ENCODE measurements at regions not wholly inside any gene's neighbourhood (a gene's known extent, or its start where the extent isn't known, plus 50 kb on each side); places are given as distances from the start of the nearest gene placed in this dataset.
"Not testable (repeated sequence)": the region's sequence is repeated elsewhere in the genome, so short reads cannot be mapped to it uniquely, and the experiment has no call there.

GRCh38 chr4:75302648-75303047 is 211.6 kb downstream of the RCHY1 start:
- Histone ChIP-seq H3K27me3 (ENCODE audit: control insufficient read depth in 3 of 3, insufficient read depth in 3 of 3, low read length in 3 of 3) (peaks cover 0 to 2% (median 0%) of the 10 kb centered on the region in 3 donors), H3K36me3 (ENCODE audit: control insufficient read depth in 3 of 3, insufficient read depth in 3 of 3, low read length in 3 of 3) (no peaks in the 10 kb centered on the region), H3K9me3 (ENCODE audit: control insufficient read depth in 3 of 3, low read length in 3 of 3) (no peaks in the 10 kb centered on the region), H3K9ac (ENCODE audit: low read depth in 1 of 3, low read length in 3 of 3) (no peak overlapping the region), H3K4me1 (ENCODE audit: control insufficient read depth in 3 of 3, insufficient read depth in 3 of 3, low read length in 3 of 3) (no peaks in the 10 kb centered on the region), H3K27ac (ENCODE audit: low read depth, low read length) (no peak overlapping the region), H3K4me3 (ENCODE audit: low read length in 3 of 3) (no peak overlapping the region)

GRCh38 chr4:75289914-75290582 is 224.2 kb downstream of the RCHY1 start:
- Histone ChIP-seq H3K27me3 (ENCODE audit: control insufficient read depth in 3 of 3, insufficient read depth in 3 of 3, low read length in 3 of 3) (no peaks in the 10 kb centered on the region), H3K4me3 (ENCODE audit: low read length in 3 of 3) (no peak overlapping the region), H3K36me3 (ENCODE audit: control insufficient read depth in 3 of 3, insufficient read depth in 3 of 3, low read length in 3 of 3) (no peaks in the 10 kb centered on the region), H3K9me3 (ENCODE audit: control insufficient read depth in 3 of 3, low read length in 3 of 3) (no peaks in the 10 kb centered on the region), H3K4me1 (ENCODE audit: control insufficient read depth in 3 of 3, insufficient read depth in 3 of 3, low read length in 3 of 3) (no peaks in the 10 kb centered on the region), H3K9ac (ENCODE audit: low read depth in 1 of 3, low read length in 3 of 3) (no peak overlapping the region), H3K27ac (ENCODE audit: low read depth, low read length) (no peak overlapping the region)

- Histone ChIP-seq H3K9me3 (ENCODE audit: control insufficient read depth in 3 of 3, low read length in 3 of 3) (no peaks in the 10 kb centered on the region), H3K36me3 (ENCODE audit: control insufficient read depth in 3 of 3, insufficient read depth in 3 of 3, low read length in 3 of 3) (no peaks in the 10 kb centered on the region), H3K9ac (ENCODE audit: low read depth in 1 of 3, low read length in 3 of 3) (no peak overlapping the region), H3K27ac (ENCODE audit: low read depth, low read length) (no peak overlapping the region), H3K4me3 (ENCODE audit: low read length in 3 of 3) (no peak overlapping the region), H3K27me3 (ENCODE audit: control insufficient read depth in 3 of 3, insufficient read depth in 3 of 3, low read length in 3 of 3) (no peaks in the 10 kb centered on the region), H3K4me1 (ENCODE audit: control insufficient read depth in 3 of 3, insufficient read depth in 3 of 3, low read length in 3 of 3) (no peaks in the 10 kb centered on the region)
Measured at GRCh38 chr4:75287738-75288517, 226.3 kb downstream of the RCHY1 start.

- H3K9ac ChIP-seq (ENCODE audit: low read depth in 1 of 3, low read length in 3 of 3), result no peak overlapping the region
- no peaks in the 10 kb centered on the region for H3K27me3 ChIP-seq (ENCODE audit: control insufficient read depth in 3 of 3, insufficient read depth in 3 of 3, low read length in 3 of 3)
- no peaks in the 10 kb centered on the region for H3K36me3 ChIP-seq (ENCODE audit: control insufficient read depth in 3 of 3, insufficient read depth in 3 of 3, low read length in 3 of 3)
- no peak overlapping the region for H3K4me3 ChIP-seq (ENCODE audit: low read length in 3 of 3)
- H3K27ac ChIP-seq (ENCODE audit: low read depth, low read length), result no peak overlapping the region
- no peaks in the 10 kb centered on the region for H3K4me1 ChIP-seq (ENCODE audit: control insufficient read depth in 3 of 3, insufficient read depth in 3 of 3, low read length in 3 of 3)
- H3K9me3 ChIP-seq (ENCODE audit: control insufficient read depth in 3 of 3, low read length in 3 of 3), result no peaks in the 10 kb centered on the region
Measured at GRCh38 chr4:75285837-75286236, 228.4 kb downstream of the RCHY1 start.

- no peak overlapping the region for H3K4me3 ChIP-seq (ENCODE audit: low read length in 3 of 3)
- no peak overlapping the region for H3K27ac ChIP-seq (ENCODE audit: low read depth, low read length)
- H3K9me3 ChIP-seq (ENCODE audit: control insufficient read depth in 3 of 3, low read length in 3 of 3), result peaks cover 0 to 3% (median 0%) of the 10 kb centered on the region in 3 donors
- H3K4me1 ChIP-seq (ENCODE audit: control insufficient read depth in 3 of 3, insufficient read depth in 3 of 3, low read length in 3 of 3), result no peaks in the 10 kb centered on the region
- H3K27me3 ChIP-seq (ENCODE audit: control insufficient read depth in 3 of 3, insufficient read depth in 3 of 3, low read length in 3 of 3), result no peaks in the 10 kb centered on the region
- H3K9ac ChIP-seq (ENCODE audit: low read depth in 1 of 3, low read length in 3 of 3), result no peak overlapping the region
- no peaks in the 10 kb centered on the region for H3K36me3 ChIP-seq (ENCODE audit: control insufficient read depth in 3 of 3, insufficient read depth in 3 of 3, low read length in 3 of 3)
Measured at GRCh38 chr4:75284831-75285230, 229.4 kb downstream of the RCHY1 start.

- not testable (repeated sequence) for H3K27me3 ChIP-seq (ENCODE audit: control insufficient read depth in 3 of 3, insufficient read depth in 3 of 3, low read length in 3 of 3); H3K9ac ChIP-seq (ENCODE audit: low read depth in 1 of 3, low read length in 3 of 3); H3K9me3 ChIP-seq (ENCODE audit: control insufficient read depth in 3 of 3, low read length in 3 of 3); H3K27ac ChIP-seq (ENCODE audit: low read depth, low read length); H3K4me1 ChIP-seq (ENCODE audit: control insufficient read depth in 3 of 3, insufficient read depth in 3 of 3, low read length in 3 of 3); H3K4me3 ChIP-seq (ENCODE audit: low read length in 3 of 3); H3K36me3 ChIP-seq (ENCODE audit: control insufficient read depth in 3 of 3, insufficient read depth in 3 of 3, low read length in 3 of 3)
Measured at GRCh38 chr4:75280461-75280860, 233.7 kb downstream of the RCHY1 start.

- Histone ChIP-seq H3K4me3 (ENCODE audit: low read length in 3 of 3) (no peak overlapping the region), H3K36me3 (ENCODE audit: control insufficient read depth in 3 of 3, insufficient read depth in 3 of 3, low read length in 3 of 3) (no peaks in the 10 kb centered on the region), H3K9me3 (ENCODE audit: control insufficient read depth in 3 of 3, low read length in 3 of 3) (no peaks in the 10 kb centered on the region), H3K27ac (ENCODE audit: low read depth, low read length) (no peak overlapping the region), H3K9ac (ENCODE audit: low read depth in 1 of 3, low read length in 3 of 3) (no peak overlapping the region), H3K4me1 (ENCODE audit: control insufficient read depth in 3 of 3, insufficient read depth in 3 of 3, low read length in 3 of 3) (no peaks in the 10 kb centered on the region), H3K27me3 (ENCODE audit: control insufficient read depth in 3 of 3, insufficient read depth in 3 of 3, low read length in 3 of 3) (peaks cover 0 to 3% (median 0%) of the 10 kb centered on the region in 3 donors)
Measured at GRCh38 chr4:75259306-75259705, 254.9 kb downstream of the RCHY1 start.

GRCh38 chr4:75255261-75255660 is 258.9 kb downstream of the RCHY1 start:
- Histone ChIP-seq H3K4me1 (ENCODE audit: control insufficient read depth in 3 of 3, insufficient read depth in 3 of 3, low read length in 3 of 3) (no peaks in the 10 kb centered on the region), H3K9ac (ENCODE audit: low read depth in 1 of 3, low read length in 3 of 3) (no peak overlapping the region), H3K27ac (ENCODE audit: low read depth, low read length) (no peak overlapping the region), H3K27me3 (ENCODE audit: control insufficient read depth in 3 of 3, insufficient read depth in 3 of 3, low read length in 3 of 3) (peaks cover 0 to 3% (median 0%) of the 10 kb centered on the region in 3 donors), H3K4me3 (ENCODE audit: low read length in 3 of 3) (no peak overlapping the region), H3K9me3 (ENCODE audit: control insufficient read depth in 3 of 3, low read length in 3 of 3) (no peaks in the 10 kb centered on the region), H3K36me3 (ENCODE audit: control insufficient read depth in 3 of 3, insufficient read depth in 3 of 3, low read length in 3 of 3) (no peaks in the 10 kb centered on the region)

GRCh38 chr4:75254745-75255144 is 259.5 kb downstream of the RCHY1 start:
- H3K27me3 ChIP-seq (ENCODE audit: control insufficient read depth in 3 of 3, insufficient read depth in 3 of 3, low read length in 3 of 3), result peaks cover 0 to 3% (median 0%) of the 10 kb centered on the region in 3 donors
- H3K36me3 ChIP-seq (ENCODE audit: control insufficient read depth in 3 of 3, insufficient read depth in 3 of 3, low read length in 3 of 3), result no peaks in the 10 kb centered on the region
- H3K4me3 ChIP-seq (ENCODE audit: low read length in 3 of 3), result no peak overlapping the region
- no peaks in the 10 kb centered on the region for H3K9me3 ChIP-seq (ENCODE audit: control insufficient read depth in 3 of 3, low read length in 3 of 3)
- H3K27ac ChIP-seq (ENCODE audit: low read depth, low read length), result no peak overlapping the region
- H3K4me1 ChIP-seq (ENCODE audit: control insufficient read depth in 3 of 3, insufficient read depth in 3 of 3, low read length in 3 of 3), result no peaks in the 10 kb centered on the region
- H3K9ac ChIP-seq (ENCODE audit: low read depth in 1 of 3, low read length in 3 of 3), result no peak overlapping the region

- H3K27me3 ChIP-seq (ENCODE audit: control insufficient read depth in 3 of 3, insufficient read depth in 3 of 3, low read length in 3 of 3); H3K4me1 ChIP-seq (ENCODE audit: control insufficient read depth in 3 of 3, insufficient read depth in 3 of 3, low read length in 3 of 3); H3K9ac ChIP-seq (ENCODE audit: low read depth in 1 of 3, low read length in 3 of 3); H3K27ac ChIP-seq (ENCODE audit: low read depth, low read length); H3K4me3 ChIP-seq (ENCODE audit: low read length in 3 of 3); H3K9me3 ChIP-seq (ENCODE audit: control insufficient read depth in 3 of 3, low read length in 3 of 3); H3K36me3 ChIP-seq (ENCODE audit: control insufficient read depth in 3 of 3, insufficient read depth in 3 of 3, low read length in 3 of 3): not testable (repeated sequence)
Measured at GRCh38 chr4:75253094-75253493, 261.1 kb downstream of the RCHY1 start.

All from skeletal muscle tissue (tissue), 3 donors.